ENCODE measurements at regions not wholly inside any gene's neighbourhood (a gene's known extent, or its start where the extent isn't known, plus 50 kb on each side); places are given as distances from the start of the nearest gene placed in this dataset.

- no peak for DNase-seq
These were observed 144.4 kb upstream of the CELF2 start for GRCh38 chr10:10873289-10873688.

GRCh38 chr10:10873915-10874314 lies 143.8 kb upstream of the CELF2 start:
- no peak for DNase-seq

- no peak for DNase-seq
These were observed 138.7 kb upstream of the CELF2 start for GRCh38 chr10:10878963-10879362.

GRCh38 chr10:10881117-10881813 lies 136.4 kb upstream of the CELF2 start:
- DNase-seq = no peak

GRCh38 chr10:10883737-10884136 lies 133.9 kb upstream of the CELF2 start:
- DNase-seq = no peak

- no peak for DNase-seq
These were observed 130.7 kb upstream of the CELF2 start for GRCh38 chr10:10886861-10887531.

GRCh38 chr10:10891124-10892082 lies 126.3 kb upstream of the CELF2 start:
- DNase-seq = no peak

GRCh38 chr10:10892290-10892875 lies 125.3 kb upstream of the CELF2 start:
- DNase-seq = no peak

- DNase-seq = no peak
These were observed 120.3 kb upstream of the CELF2 start for GRCh38 chr10:10897400-10897799.

GRCh38 chr10:10901906-10902305 lies 115.8 kb upstream of the CELF2 start:
- DNase-seq = no peak

- DNase-seq = no peak
These were observed 114.7 kb upstream of the CELF2 start for GRCh38 chr10:10902951-10903350.

- no peak for DNase-seq
These were observed 114.1 kb upstream of the CELF2 start for GRCh38 chr10:10903620-10904019.

GRCh38 chr10:10910634-10911033 lies 107.0 kb upstream of the CELF2 start:
- DNase-seq = no peak

GRCh38 chr10:10911035-10911434 lies 106.6 kb upstream of the CELF2 start:
- no peak for DNase-seq

GRCh38 chr10:10911471-10911921 lies 106.2 kb upstream of the CELF2 start:
- no peak for DNase-seq

GRCh38 chr10:10914144-10914543 lies 103.5 kb upstream of the CELF2 start:
- DNase-seq = no peak

GRCh38 chr10:10915215-10915614 lies 102.5 kb upstream of the CELF2 start:
- no peak for DNase-seq

GRCh38 chr10:10917031-10917430 lies 100.6 kb upstream of the CELF2 start:
- DNase-seq = no peak

- no peak for DNase-seq
These were observed 97.7 kb upstream of the CELF2 start for GRCh38 chr10:10919976-10920375.

- no peak for DNase-seq
These were observed 95.7 kb upstream of the CELF2 start for GRCh38 chr10:10921826-10922461.

GRCh38 chr10:10923029-10923651 lies 94.5 kb upstream of the CELF2 start:
- no peak for DNase-seq

GRCh38 chr10:10925667-10926066 lies 92.0 kb upstream of the CELF2 start:
- no peak for DNase-seq
